ENCODE measurements at regions not wholly inside any gene's neighbourhood (a gene's known extent, or its start where the extent isn't known, plus 50 kb on each side); places are given as distances from the start of the nearest gene placed in this dataset.

- TF ChIP-seq FOXK2 (IDR thresholded peaks at IDR 0.05) (no peak), SP1 (IDR thresholded peaks at IDR 0.05) (no peak), NFRKB (IDR thresholded peaks at IDR 0.05) (no peak), BHLHE40 (IDR thresholded peaks at IDR 0.05; ENCODE audit: borderline replicate concordance) (no peak), HDGF (IDR thresholded peaks at IDR 0.05; ENCODE audit: borderline replicate concordance) (no peak), SUZ12 (IDR thresholded peaks at IDR 0.05) (no peak)
Measured at GRCh38 chr9:25442526-25442925, 235.7 kb downstream of the TUSC1 start.

Data from HEK293T (cell line).